Kidney (tissue), 13 donors: ENCODE measurements at regions not wholly inside any gene's neighbourhood (a gene's known extent, or its start where the extent isn't known, plus 50 kb on each side); places are given as distances from the start of the nearest gene placed in this dataset.

ENCODE experiments used
- DNase-seq, 5 donors: peaks; one replicate each; pipeline ENCODE4 v3.0.0-alpha.2; 2013 to 2020
- FAIRE-seq: peaks from 2 replicates; lab custom pipeline; 2012; peaks lifted over from hg19 to GRCh38; lab: Jason Lieb, UNC
- H3K27ac ChIP-seq, 2 donors: one replicate each; pipeline ENCODE4 v1.7.0; 2013; ENCODE audit warnings: low read depth in 2 of 2, low read length in 2 of 2, inconsistent platforms in 1 of 2
- H3K27me3 ChIP-seq: one replicate; pipeline ENCODE4 v1.7.1; 2013; ENCODE audit warnings: low read length, inconsistent platforms; ENCODE audit not compliant: control insufficient read depth, insufficient read depth
- H3K36me3 ChIP-seq, 3 donors: one replicate each; pipeline versions ENCODE4 v1.7.0 to v1.7.1; 2013; ENCODE audit warnings: low read length in 3 of 3, control low read depth in 1 of 3, inconsistent platforms in 1 of 3; ENCODE audit not compliant: insufficient read depth in 3 of 3, control insufficient read depth in 2 of 3
- H3K4me1 ChIP-seq, 3 donors: one replicate each; pipeline versions ENCODE4 v1.7.0 to v1.7.1; 2013; ENCODE audit warnings: low read length in 3 of 3, inconsistent platforms in 1 of 3, low read depth in 1 of 3; ENCODE audit not compliant: control insufficient read depth in 2 of 3, insufficient read depth in 2 of 3
- H3K4me3 ChIP-seq, 3 donors: one replicate each; pipeline versions ENCODE4 v1.7.0 to v1.8.1; 2013; ENCODE audit warnings: low read length in 3 of 3, control low read depth in 1 of 3, inconsistent platforms in 1 of 3
- H3K9ac ChIP-seq, 3 donors: one replicate each; pipeline versions ENCODE4 v1.7.0 to v1.7.1; 2013; ENCODE audit warnings: low read length in 3 of 3, control low read depth in 1 of 3, inconsistent platforms in 1 of 3
- H3K9me3 ChIP-seq, 3 donors: one replicate each; pipeline versions ENCODE4 v1.7.0 to v1.7.1; 2013; ENCODE audit warnings: low read length in 3 of 3, control low read depth in 1 of 3, inconsistent platforms in 1 of 3; ENCODE audit not compliant: control insufficient read depth in 2 of 3, insufficient read depth in 1 of 3
- intact Hi-C: fragments of 100-400 bp; cut with DNase I; formaldehyde crosslinking; loops from one replicate; pipeline ENCODE4 v1.11.1; 2022
- TF ChIP-seq, protein P1 (sequence below): IDR thresholded peaks from 3 replicates; pipeline ENCODE4 v1.5.1; 2012; ENCODE audit warnings: mild to moderate bottlenecking, moderate library complexity, borderline replicate concordance; ENCODE audit not compliant: insufficient read depth; ENCODE audit errors: extremely low read depth
- donor health status: control.
- donor health status: control.
- donor health status: control.
- donor health status: control.
- donor health status: control.
- donor health status: DM: yes; HTN: yes; CAD: no.
- donor health status: Normal renal cell carcinoma (clear cell type).

DNA sequence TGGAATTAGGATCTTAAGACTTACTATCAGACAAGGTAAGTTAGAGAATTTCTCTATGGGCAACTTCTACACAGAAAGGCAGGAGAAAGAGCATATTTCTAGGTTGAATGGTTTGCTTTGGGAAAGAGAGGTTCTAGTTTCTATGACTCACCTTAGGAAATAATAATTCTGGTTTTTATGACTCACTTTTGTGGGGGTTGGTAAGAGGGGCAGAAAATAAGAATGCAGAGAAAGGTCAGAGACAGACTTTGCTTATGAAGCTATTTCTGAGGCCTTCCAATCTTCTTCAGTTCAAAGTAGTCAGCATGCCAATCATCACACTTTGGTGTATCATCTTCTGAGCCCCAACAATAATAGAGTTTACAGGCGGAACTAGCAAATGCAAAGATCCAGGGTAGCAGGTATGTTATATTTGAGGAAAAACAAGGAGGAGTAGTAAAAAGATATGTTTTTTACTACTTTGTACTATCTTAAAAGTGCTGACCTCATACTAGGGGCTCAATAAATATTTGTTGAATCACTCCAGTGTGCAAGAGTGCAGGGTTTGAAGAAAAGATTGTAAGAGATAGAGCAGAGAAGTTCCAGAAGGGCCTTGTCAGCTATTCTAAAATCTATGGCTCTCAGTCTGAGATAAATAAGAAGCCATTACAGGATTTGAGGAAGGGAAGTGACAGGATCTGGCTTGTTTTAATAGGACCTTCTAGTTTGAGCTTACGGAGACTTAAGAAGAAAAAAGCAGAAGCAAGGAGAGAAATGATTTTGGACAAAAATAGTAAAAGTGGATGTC lies 56.7 kb upstream of the LRFN5 start:
- Histone ChIP-seq H3K9ac (no peak overlapping the region), H3K9me3 (peaks cover 0 to 2% (median 0%) of the 10 kb centered on the region in 3 donors), H3K4me1 (no peaks in the 10 kb centered on the region), H3K27ac (no peak overlapping the region), H3K36me3 (no peaks in the 10 kb centered on the region), H3K4me3 (no peak overlapping the region), H3K27me3 (no peaks in the 10 kb centered on the region)
- FAIRE-seq = no peak
- no peak for DNase-seq
- TF ChIP-seq, protein P1, sequence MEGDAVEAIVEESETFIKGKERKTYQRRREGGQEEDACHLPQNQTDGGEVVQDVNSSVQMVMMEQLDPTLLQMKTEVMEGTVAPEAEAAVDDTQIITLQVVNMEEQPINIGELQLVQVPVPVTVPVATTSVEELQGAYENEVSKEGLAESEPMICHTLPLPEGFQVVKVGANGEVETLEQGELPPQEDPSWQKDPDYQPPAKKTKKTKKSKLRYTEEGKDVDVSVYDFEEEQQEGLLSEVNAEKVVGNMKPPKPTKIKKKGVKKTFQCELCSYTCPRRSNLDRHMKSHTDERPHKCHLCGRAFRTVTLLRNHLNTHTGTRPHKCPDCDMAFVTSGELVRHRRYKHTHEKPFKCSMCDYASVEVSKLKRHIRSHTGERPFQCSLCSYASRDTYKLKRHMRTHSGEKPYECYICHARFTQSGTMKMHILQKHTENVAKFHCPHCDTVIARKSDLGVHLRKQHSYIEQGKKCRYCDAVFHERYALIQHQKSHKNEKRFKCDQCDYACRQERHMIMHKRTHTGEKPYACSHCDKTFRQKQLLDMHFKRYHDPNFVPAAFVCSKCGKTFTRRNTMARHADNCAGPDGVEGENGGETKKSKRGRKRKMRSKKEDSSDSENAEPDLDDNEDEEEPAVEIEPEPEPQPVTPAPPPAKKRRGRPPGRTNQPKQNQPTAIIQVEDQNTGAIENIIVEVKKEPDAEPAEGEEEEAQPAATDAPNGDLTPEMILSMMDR = no peak
- intact Hi-C loops = no loop called here

DNA sequence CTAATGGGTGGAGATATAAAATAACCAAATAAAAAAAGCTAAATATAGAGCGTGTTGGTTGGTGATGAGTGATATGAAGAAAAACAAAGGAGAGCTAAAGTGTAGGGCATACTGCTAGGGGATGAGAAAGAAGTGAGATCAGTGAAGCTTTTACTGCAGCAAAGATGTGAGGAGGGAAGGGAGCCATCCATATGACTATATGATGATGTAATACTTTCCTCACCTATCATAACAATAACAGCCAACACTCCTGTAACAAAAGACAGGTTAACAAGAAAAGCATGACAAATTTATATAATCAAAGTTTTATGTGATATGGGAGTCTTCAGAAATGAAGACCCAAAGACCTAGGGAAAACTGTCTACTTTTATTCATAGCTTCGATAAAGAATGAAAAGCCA lies 57.4 kb upstream of the LRFN5 start:
- Histone ChIP-seq H3K9me3 (peaks cover 0 to 2% (median 0%) of the 10 kb centered on the region in 3 donors), H3K9ac (no peak overlapping the region), H3K27me3 (no peaks in the 10 kb centered on the region), H3K36me3 (no peaks in the 10 kb centered on the region), H3K27ac (no peak overlapping the region), H3K4me3 (no peak overlapping the region), H3K4me1 (no peaks in the 10 kb centered on the region)
- FAIRE-seq (no peak), DNase-seq (no peak)
- TF ChIP-seq, protein P1 = no peak
- intact Hi-C loops = no loop called here

DNA sequence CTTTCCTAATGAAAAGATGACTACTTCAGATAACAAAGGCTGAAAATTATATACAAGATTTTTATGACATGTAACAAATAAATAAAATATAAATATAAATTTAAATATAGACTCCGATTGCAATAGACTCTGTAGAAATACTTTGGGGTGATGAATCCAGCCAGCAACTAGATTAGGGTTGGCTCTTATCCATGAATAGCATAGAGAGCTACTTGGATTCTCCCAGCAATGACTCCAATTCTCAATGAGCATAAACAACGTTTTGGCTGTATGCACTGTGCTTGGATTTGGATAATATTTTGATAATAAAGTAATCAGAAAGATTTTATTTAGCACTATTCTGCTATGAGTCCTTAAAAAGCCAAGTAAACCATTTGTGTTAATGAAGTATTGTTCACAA lies 58.0 kb upstream of the LRFN5 start:
- FAIRE-seq = no peak
- TF ChIP-seq, protein P1 = no peak
- no peaks in the 10 kb centered on the region for H3K36me3 ChIP-seq

More for the DNA sequence above, 58.0 kb upstream of the LRFN5 start:
- no peak for DNase-seq
- H3K27me3 ChIP-seq = no peaks in the 10 kb centered on the region
- no peaks in the 10 kb centered on the region for H3K4me1 ChIP-seq
- H3K27ac ChIP-seq = no peak overlapping the region
- no peak overlapping the region for H3K9ac ChIP-seq
- intact Hi-C loops = no loop called here
- no peak overlapping the region for H3K4me3 ChIP-seq
- peaks cover 0 to 2% (median 0%) of the 10 kb centered on the region in 3 donors for H3K9me3 ChIP-seq
